Neural progenitor cell (in vitro differentiated cells): ENCODE measurements at regions not wholly inside any gene's neighbourhood (a gene's known extent, or its start where the extent isn't known, plus 50 kb on each side); places are given as distances from the start of the nearest gene placed in this dataset.

Experiments
- CTCF ChIP-seq: fragments of 200-600 bp; sonication (generic); IDR thresholded peaks from 2 replicates; pipeline ENCODE4 v1.5.1; 2017; ENCODE audit warnings: antibody characterized with exemption, mild to moderate bottlenecking
- EZH2 ChIP-seq: fragments of 200-600 bp; sonication (generic); IDR thresholded peaks from 2 replicates; pipeline ENCODE4 v1.6.1; 2017; ENCODE audit warnings: antibody characterized with exemption, mild to moderate bottlenecking, moderate library complexity
- EZH2phosphoT487 ChIP-seq: fragments of 200-600 bp; sonication (generic); IDR thresholded peaks from 2 replicates; pipeline ENCODE4 v1.6.1; 2017; ENCODE audit warnings: antibody characterized with exemption

- no peak for TF ChIP-seq CTCF
- TF ChIP-seq EZH2, result no peak
- TF ChIP-seq EZH2phosphoT487, result no peak
These were observed 127.9 kb upstream of the BNIP2 start for GRCh38 chr15:59817053-59817452.
